ENCODE measurements at regions not wholly inside any gene's neighbourhood (a gene's known extent, or its start where the extent isn't known, plus 50 kb on each side); places are given as distances from the start of the nearest gene placed in this dataset.
"Not testable (repeated sequence)": the region's sequence is repeated elsewhere in the genome, so short reads cannot be mapped to it uniquely, and the experiment has no call there.

DNA sequence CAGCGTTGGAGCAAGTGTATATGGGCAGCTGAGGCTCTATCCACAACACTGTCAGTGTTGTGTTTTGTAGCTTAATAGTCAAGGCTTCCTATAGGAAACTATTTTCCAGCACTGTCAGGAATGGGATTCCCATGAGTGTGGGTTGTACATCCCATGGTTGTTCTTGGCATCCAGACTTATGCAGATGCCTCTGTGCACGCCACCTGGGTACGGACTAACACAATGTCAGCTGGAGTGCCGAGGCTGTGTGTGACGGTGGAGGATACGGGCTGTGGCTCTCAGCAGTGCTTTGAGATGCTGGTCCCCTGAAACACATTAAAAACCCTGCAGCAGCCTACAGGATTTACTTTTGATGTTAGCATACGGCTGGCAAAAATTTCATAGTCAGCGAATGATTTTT is 350.0 kb downstream of the ACTR3B start:
- DNase-seq = no peak
- TF ChIP-seq CTCF (IDR thresholded peaks at IDR 0.05) = no peak
- no peak for TF ChIP-seq POLR2A (IDR thresholded peaks at IDR 0.05)
- Histone ChIP-seq H3K4me3 (no peak overlapping the region), H3K9me3 (no peaks in the 10 kb centered on the region), H3K27me3 (no peaks in the 10 kb centered on the region), H3K4me1 (no peaks in the 10 kb centered on the region), H3K27ac (no peak overlapping the region), H3K36me3 (no peaks in the 10 kb centered on the region)

DNA sequence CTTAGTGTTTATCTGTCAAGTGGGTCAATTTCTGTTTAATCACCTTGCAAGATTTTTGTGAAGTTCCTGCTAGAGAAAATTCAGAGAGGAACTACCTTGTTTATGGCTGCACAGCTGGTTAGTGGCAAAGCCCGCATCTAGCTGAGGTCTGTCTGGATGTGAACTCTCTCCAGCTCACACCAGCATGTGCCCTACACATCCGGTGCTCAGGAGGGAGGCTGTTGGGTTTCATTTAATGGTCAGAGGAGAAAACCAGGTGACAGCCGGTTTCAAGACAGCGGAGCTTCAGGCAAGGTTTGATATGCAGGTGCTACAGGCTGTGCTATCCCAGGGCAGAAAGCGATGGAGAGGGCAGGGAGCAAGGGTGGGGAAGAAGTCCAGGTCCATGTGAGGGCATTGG is 351.1 kb downstream of the ACTR3B start:
- Histone ChIP-seq H3K4me3 (no peak overlapping the region), H3K9me3 (no peaks in the 10 kb centered on the region), H3K36me3 (no peaks in the 10 kb centered on the region), H3K4me1 (no peaks in the 10 kb centered on the region), H3K27ac (no peak overlapping the region), H3K27me3 (no peaks in the 10 kb centered on the region)
- TF ChIP-seq CTCF (IDR thresholded peaks at IDR 0.05) (no peak), POLR2A (IDR thresholded peaks at IDR 0.05) (no peak)
- no peak for DNase-seq

DNA sequence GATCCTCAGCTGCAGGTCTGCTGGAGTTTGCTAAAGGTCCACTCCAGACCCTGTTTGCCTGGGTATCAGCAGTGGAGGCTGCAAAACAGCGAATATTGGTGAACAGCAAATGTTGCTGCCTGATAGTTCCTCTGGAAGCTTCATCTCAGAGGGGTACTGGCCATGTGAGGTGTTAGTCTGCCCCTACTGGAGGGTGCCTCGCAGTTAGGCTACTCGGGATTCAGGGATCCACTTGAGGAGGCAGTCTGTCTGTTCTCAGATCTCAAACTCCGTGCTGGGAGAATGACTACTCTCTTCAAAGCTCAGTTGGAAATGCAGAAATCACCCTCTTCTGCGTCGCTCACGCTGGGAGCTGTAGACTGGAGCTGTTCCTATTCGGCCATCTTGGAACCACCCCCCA is 362.7 kb downstream of the ACTR3B start:
- H3K27ac ChIP-seq, H3K4me3 ChIP-seq, H3K36me3 ChIP-seq, DNase-seq, H3K27me3 ChIP-seq, H3K4me1 ChIP-seq, H3K9me3 ChIP-seq: not testable (repeated sequence)

DNA sequence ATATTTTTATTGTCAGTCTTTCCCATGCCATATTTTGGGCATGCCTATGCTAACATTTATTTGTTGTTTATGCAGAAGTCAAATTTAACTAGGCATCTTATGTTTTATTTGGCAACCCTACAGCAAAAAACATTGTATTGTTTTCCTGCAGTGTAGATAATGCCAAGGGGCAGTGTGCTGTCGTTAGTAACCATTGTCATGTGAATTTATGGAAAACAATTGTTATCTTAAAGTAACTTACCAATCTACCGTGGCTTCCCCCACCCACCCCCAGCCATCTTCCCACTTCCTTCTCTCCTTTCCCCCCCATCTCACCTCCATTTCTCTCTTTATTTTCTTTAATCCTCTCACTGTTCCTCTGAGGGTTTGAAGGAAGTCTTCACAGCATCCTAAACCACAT is 370.5 kb downstream of the ACTR3B start:
- H3K36me3 ChIP-seq = no peaks in the 10 kb centered on the region
- no peak overlapping the region for H3K27ac ChIP-seq
- no peaks in the 10 kb centered on the region for H3K4me1 ChIP-seq
- no peak for TF ChIP-seq CTCF (IDR thresholded peaks at IDR 0.05)
- TF ChIP-seq POLR2A (IDR thresholded peaks at IDR 0.05) = no peak
- DNase-seq = no peak
- H3K4me3 ChIP-seq = no peak overlapping the region
- H3K27me3 ChIP-seq = no peaks in the 10 kb centered on the region
- peaks cover 0 to 4% (median 0%) of the 10 kb centered on the region in 4 donors for H3K9me3 ChIP-seq

DNA sequence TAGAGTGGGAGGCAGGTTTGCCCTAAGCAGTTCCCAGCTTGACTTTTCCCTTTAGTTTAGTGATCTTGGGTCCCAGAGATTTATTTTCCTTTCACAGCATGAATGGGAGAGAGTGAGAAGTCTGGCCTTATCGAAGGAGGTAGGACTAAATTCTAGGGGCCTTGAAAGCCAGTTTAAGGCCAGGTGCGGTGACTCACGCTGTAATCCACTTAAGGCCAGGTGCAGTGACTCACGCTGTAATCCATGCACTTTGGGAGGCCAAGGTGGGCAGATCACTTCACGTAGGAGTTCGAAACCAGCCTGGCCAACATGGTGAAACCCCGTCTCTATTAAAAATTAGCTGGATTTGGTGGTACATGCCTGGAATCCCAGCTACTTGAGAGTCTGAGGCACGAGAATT is 392.2 kb downstream of the ACTR3B start:
- Histone ChIP-seq H3K9me3 (no peaks in the 10 kb centered on the region), H3K4me1 (no peaks in the 10 kb centered on the region), H3K36me3 (no peaks in the 10 kb centered on the region), H3K27ac (no peak overlapping the region), H3K27me3 (no peaks in the 10 kb centered on the region), H3K4me3 (no peak overlapping the region)
- no peak for DNase-seq
- TF ChIP-seq CTCF (IDR thresholded peaks at IDR 0.05) = no peak
- TF ChIP-seq POLR2A (IDR thresholded peaks at IDR 0.05) = no peak

DNA sequence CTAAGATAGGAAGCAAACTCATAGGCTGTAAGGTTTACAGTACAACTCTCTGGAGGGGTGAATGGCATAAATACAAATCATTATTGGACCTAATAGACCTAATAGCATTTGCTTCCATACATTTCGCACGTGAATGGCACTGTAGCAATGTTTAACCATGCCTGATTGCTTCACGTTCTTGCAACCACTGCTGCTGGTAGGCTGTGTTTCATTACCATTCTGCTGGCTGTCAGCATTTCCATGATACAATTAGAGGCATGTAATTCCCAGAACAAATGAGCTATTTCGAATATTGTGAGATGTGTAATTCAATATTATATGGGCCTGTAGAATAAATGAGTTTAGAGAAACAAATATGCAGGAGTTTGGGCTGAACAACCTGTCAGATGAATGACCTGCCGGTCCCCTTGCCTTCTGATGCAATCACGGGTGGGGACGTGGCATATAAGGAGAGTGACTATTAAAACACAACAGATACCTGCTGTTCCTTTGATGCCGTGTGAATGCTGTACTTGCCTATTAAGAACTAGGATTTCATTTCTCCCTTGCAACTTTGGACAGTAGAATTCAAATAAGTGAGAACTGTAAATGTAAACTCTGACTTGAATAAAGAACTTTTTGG is 393.4 kb downstream of the ACTR3B start:
- Histone ChIP-seq H3K36me3 (no peaks in the 10 kb centered on the region), H3K9me3 (no peaks in the 10 kb centered on the region), H3K27ac (no peak overlapping the region), H3K4me3 (no peak overlapping the region), H3K27me3 (no peaks in the 10 kb centered on the region), H3K4me1 (no peaks in the 10 kb centered on the region)
- TF ChIP-seq POLR2A (IDR thresholded peaks at IDR 0.05) (no peak), CTCF (IDR thresholded peaks at IDR 0.05) (no peak)
- DNase-seq = no peak

Measured in Peyer's patch (tissue), 4 donors.